HL-60 (cell line): ENCODE measurements at regions not wholly inside any gene's neighbourhood (a gene's known extent, or its start where the extent isn't known, plus 50 kb on each side); places are given as distances from the start of the nearest gene placed in this dataset.

Experiments
- DNase-seq, 2 experiments: peaks; one replicate each; pipeline ENCODE4 v3.0.0-alpha.2; 2010 to 2020; ENCODE audit warnings: low read depth in 1 of 2, low spot score in 1 of 2
- H3K27ac ChIP-seq: fragments of 250-450 bp; sonication (Bioruptor Pico); replicated peaks from 2 replicates; pipeline ENCODE4 v1.5.1; 2020; ENCODE audit warnings: mild to moderate bottlenecking, moderate library complexity
- H3K27me3 ChIP-seq: fragments of 250-450 bp; sonication (Bioruptor Pico); 2 replicates; pipeline ENCODE4 v1.5.1; 2021; ENCODE audit warnings: mild to moderate bottlenecking, moderate library complexity; ENCODE audit not compliant: insufficient read depth, poor library complexity, severe bottlenecking
- H3K4me3 ChIP-seq: replicated peaks from 2 replicates; pipeline ENCODE4 v1.5.1; 2011; ENCODE audit warnings: mild to moderate bottlenecking, control low read depth, low read length; ENCODE audit not compliant: insufficient read depth
- GABPA ChIP-seq: IDR thresholded peaks from 2 replicates; pipeline ENCODE4 v1.6.1; 2012; ENCODE audit warnings: low read depth
- POLR2AphosphoS5 ChIP-seq: IDR thresholded peaks from 2 replicates; pipeline ENCODE4 v1.6.1; 2012; ENCODE audit warnings: low read depth
- SPI1 ChIP-seq: IDR thresholded peaks from 2 replicates; pipeline ENCODE4 v1.6.1; 2012; ENCODE audit warnings: low read depth, mild to moderate bottlenecking, borderline replicate concordance
- TF ChIP-seq, protein P1 (sequence below): IDR thresholded peaks from 2 replicates; pipeline ENCODE4 v1.6.1; 2012; ENCODE audit warnings: low read depth; ENCODE audit not compliant: insufficient replicate concordance
- TF ChIP-seq, protein P2 (sequence below): IDR thresholded peaks from one replicate; pipeline ENCODE4 v1.5.1; 2011; ENCODE audit warnings: low read length, control low read depth, inconsistent platforms; ENCODE audit not compliant: insufficient read depth

DNA sequence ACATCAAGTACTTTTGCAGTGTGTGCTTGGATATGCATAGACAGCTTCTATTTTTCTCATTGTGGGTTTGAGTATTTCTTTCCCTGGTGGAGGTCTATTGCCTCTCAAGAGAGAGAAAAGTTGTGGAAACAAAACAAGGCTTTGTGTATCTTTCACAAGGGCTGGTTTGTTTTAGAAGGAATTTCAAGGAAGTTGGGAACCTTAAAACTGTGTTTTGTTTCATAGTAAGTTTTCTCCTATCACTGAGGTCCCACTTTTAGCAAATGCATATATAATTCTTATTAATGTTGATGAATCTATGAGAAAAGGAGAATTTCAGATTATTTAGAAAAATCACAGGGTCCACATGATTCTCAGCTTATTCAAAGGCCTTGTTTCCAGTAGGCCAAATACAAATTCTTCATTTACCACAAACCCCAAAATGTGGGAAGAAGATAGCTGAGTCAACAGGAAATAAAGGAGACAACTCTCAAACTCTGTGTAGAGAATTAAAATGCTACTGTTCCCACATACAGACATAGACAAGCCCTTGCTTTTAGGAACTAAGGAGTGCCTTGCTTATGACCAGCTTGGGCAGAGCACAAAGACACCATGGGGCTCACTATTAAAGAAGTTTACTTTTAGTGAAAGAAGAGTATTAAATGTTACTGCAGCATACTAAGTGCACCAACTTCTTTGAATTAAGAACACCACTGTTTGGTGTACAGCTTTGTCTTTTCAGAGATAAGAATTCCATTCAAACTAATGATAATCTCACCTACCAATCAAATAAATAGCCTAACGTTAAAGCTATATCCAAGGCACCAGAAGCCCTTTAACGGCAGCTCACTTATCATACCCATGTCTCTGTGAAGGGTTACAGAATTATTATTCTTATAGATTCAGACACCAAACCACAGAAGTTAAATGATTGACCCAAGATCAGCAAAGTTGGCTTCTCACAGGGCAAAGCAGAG lies 177.4 kb upstream of the LEF1 start:
- Histone ChIP-seq H3K27ac (no peak overlapping the region), H3K27me3 (no peaks in the 10 kb centered on the region), H3K4me3 (no peak overlapping the region)
- TF ChIP-seq, protein P1, sequence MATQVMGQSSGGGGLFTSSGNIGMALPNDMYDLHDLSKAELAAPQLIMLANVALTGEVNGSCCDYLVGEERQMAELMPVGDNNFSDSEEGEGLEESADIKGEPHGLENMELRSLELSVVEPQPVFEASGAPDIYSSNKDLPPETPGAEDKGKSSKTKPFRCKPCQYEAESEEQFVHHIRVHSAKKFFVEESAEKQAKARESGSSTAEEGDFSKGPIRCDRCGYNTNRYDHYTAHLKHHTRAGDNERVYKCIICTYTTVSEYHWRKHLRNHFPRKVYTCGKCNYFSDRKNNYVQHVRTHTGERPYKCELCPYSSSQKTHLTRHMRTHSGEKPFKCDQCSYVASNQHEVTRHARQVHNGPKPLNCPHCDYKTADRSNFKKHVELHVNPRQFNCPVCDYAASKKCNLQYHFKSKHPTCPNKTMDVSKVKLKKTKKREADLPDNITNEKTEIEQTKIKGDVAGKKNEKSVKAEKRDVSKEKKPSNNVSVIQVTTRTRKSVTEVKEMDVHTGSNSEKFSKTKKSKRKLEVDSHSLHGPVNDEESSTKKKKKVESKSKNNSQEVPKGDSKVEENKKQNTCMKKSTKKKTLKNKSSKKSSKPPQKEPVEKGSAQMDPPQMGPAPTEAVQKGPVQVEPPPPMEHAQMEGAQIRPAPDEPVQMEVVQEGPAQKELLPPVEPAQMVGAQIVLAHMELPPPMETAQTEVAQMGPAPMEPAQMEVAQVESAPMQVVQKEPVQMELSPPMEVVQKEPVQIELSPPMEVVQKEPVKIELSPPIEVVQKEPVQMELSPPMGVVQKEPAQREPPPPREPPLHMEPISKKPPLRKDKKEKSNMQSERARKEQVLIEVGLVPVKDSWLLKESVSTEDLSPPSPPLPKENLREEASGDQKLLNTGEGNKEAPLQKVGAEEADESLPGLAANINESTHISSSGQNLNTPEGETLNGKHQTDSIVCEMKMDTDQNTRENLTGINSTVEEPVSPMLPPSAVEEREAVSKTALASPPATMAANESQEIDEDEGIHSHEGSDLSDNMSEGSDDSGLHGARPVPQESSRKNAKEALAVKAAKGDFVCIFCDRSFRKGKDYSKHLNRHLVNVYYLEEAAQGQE = no peak
- TF ChIP-seq SPI1 (no peak), POLR2AphosphoS5 (no peak), GABPA (no peak)
- TF ChIP-seq, protein P2, sequence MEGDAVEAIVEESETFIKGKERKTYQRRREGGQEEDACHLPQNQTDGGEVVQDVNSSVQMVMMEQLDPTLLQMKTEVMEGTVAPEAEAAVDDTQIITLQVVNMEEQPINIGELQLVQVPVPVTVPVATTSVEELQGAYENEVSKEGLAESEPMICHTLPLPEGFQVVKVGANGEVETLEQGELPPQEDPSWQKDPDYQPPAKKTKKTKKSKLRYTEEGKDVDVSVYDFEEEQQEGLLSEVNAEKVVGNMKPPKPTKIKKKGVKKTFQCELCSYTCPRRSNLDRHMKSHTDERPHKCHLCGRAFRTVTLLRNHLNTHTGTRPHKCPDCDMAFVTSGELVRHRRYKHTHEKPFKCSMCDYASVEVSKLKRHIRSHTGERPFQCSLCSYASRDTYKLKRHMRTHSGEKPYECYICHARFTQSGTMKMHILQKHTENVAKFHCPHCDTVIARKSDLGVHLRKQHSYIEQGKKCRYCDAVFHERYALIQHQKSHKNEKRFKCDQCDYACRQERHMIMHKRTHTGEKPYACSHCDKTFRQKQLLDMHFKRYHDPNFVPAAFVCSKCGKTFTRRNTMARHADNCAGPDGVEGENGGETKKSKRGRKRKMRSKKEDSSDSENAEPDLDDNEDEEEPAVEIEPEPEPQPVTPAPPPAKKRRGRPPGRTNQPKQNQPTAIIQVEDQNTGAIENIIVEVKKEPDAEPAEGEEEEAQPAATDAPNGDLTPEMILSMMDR = no peak
- DNase-seq = no peak

DNA sequence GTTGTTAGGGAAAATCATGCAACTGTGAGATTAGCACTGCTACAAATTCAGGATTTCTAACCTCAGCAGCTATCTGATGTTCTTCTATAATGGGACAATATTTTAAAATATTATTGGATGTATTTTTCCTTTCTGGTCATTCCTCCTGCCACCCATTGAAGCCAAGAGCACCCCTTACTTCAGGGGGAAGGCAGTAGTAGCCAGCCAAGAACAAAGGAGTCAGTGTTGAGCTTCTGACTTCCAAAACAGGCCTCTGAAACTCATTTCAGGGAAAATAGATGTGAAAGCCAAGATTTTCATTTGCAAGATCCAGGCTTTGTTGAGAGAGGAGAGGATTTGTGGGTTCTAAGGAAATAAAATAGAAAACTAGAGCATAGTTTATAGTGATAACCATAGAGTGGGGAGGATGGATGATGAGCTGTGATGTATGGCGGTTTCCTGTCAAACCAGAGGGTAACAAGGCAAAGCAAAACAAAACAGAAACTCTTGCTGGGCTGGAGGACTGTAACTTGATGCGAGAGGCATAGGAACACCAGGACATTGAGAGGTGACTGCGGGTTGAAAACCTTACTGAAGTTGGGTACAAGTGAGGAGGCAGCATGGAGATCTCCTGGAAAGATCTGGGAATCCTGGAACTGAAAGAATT lies 173.7 kb upstream of the LEF1 start:
- TF ChIP-seq SPI1 = no peak
- TF ChIP-seq, protein P1 = no peak
- TF ChIP-seq GABPA = no peak
- no peak for TF ChIP-seq POLR2AphosphoS5
- TF ChIP-seq, protein P2 = no peak
- Histone ChIP-seq H3K4me3 (no peak overlapping the region), H3K27ac (no peak overlapping the region), H3K27me3 (no peaks in the 10 kb centered on the region)
- no peak for DNase-seq

DNA sequence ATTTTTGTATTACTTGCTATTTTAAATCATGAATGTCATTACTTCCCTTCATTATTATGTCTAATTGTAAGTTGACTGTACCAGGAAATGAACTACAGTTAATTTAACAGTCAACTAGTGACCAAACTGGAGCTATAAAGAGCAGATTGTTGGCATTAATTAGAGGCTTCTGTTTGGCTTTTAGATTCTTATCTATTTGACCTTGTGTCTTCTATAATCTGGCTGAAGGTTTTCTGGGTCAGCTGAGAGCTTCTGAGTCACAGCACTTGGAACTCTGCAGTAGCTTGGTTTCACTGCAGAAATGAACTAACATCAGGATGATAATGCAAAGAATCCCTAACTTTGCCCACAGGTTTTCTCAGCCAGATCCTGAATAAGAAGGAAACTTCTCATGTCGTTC lies 169.2 kb upstream of the LEF1 start:
- Histone ChIP-seq H3K27ac (no peak overlapping the region), H3K4me3 (no peak overlapping the region), H3K27me3 (no peaks in the 10 kb centered on the region)
- TF ChIP-seq POLR2AphosphoS5 = no peak
- TF ChIP-seq, protein P1 = no peak
- TF ChIP-seq, protein P2 = no peak
- no peak for TF ChIP-seq SPI1
- TF ChIP-seq GABPA = no peak
- no peak for DNase-seq
